K562 (cell line): ENCODE measurements at regions not wholly inside any gene's neighbourhood (a gene's known extent, or its start where the extent isn't known, plus 50 kb on each side); places are given as distances from the start of the nearest gene placed in this dataset.

ENCODE experiments used
- ADNP ChIP-seq: fragments of 200-800 bp; sonication (Bioruptor generic); IDR thresholded peaks from 2 replicates; pipeline ENCODE4 v1.6.1; 2016; ENCODE audit warnings: missing genetic modification characterization, missing compliant biosample characterization
- CTCF ChIP-seq, 3 experiments: IDR thresholded peaks in 2 of 3; conservative IDR thresholded peaks in 1 of 3; 2 replicates each; pipeline ENCODE4 v1.5.1; 2011 to 2012; ENCODE audit warnings: low read length in 3 of 3, mild to moderate bottlenecking in 3 of 3, control low read depth in 2 of 3, improper control_type of control experiment in 1 of 3, inconsistent platforms in 1 of 3, low read depth in 1 of 3, mixed read lengths in 1 of 3, moderate library complexity in 1 of 3; ENCODE audit not compliant: insufficient read depth in 2 of 3
- ERF ChIP-seq: fragments of 450-650 bp; formaldehyde crosslinking; IDR thresholded peaks from 2 replicates; pipeline ENCODE4 v1.4.0; 2020; ENCODE audit warnings: mild to moderate bottlenecking, mixed read lengths
- POLR2A ChIP-seq: fragments of 450-650 bp; conservative IDR thresholded peaks from 2 replicates; pipeline ENCODE4 v1.6.1; 2016
- TF ChIP-seq, protein P1 (sequence below): fragments of 200-800 bp; sonication (Bioruptor generic); IDR thresholded peaks from 2 replicates; pipeline ENCODE4 v1.6.1; 2016; ENCODE audit warnings: missing genetic modification characterization, missing compliant biosample characterization

DNA sequence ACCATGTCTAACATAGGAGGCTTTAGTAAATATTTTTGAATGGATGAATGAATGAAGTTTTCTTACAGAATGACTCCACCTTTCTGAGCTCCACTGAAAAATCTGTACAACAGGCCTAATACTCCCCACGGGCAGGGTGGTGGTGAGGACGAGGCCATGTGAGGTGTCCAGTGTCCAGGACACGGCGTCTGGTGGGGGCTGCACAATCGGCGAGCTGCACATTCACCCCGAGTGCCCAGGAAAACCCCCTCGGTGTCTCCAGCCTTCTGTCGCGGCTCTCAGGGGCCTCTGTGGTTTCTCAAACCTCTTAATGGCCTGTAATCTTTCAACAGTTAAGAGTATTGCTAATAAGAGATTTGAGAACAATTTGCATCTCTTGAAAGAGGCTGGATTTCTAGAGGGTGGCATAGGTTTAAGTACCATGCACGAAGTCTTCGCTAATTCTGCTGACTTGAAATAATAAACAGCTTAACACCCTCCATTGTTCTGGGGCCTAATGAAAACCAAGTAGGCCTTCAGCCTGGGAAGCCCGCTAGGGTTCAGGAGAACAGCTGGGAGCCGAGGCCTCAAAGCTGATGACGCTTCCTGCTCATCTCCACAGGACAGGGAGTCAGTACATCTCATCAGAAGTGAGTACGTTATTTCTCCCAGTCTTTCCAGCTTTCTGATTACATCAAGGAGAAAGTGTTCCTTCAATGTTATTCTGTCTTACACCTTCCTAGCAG is 304.6 kb upstream of the FOXF1 start:
- no peak for TF ChIP-seq POLR2A
- no peak for TF ChIP-seq CTCF (IDR thresholded peaks at IDR 0.05 in 2 of 3, conservative IDR thresholded peaks at IDR 0.05 in 1 of 3; ENCODE audit: insufficient read depth in 2 of 3, low read depth in 1 of 3, low read length in 3 of 3)
- TF ChIP-seq, protein P1, sequence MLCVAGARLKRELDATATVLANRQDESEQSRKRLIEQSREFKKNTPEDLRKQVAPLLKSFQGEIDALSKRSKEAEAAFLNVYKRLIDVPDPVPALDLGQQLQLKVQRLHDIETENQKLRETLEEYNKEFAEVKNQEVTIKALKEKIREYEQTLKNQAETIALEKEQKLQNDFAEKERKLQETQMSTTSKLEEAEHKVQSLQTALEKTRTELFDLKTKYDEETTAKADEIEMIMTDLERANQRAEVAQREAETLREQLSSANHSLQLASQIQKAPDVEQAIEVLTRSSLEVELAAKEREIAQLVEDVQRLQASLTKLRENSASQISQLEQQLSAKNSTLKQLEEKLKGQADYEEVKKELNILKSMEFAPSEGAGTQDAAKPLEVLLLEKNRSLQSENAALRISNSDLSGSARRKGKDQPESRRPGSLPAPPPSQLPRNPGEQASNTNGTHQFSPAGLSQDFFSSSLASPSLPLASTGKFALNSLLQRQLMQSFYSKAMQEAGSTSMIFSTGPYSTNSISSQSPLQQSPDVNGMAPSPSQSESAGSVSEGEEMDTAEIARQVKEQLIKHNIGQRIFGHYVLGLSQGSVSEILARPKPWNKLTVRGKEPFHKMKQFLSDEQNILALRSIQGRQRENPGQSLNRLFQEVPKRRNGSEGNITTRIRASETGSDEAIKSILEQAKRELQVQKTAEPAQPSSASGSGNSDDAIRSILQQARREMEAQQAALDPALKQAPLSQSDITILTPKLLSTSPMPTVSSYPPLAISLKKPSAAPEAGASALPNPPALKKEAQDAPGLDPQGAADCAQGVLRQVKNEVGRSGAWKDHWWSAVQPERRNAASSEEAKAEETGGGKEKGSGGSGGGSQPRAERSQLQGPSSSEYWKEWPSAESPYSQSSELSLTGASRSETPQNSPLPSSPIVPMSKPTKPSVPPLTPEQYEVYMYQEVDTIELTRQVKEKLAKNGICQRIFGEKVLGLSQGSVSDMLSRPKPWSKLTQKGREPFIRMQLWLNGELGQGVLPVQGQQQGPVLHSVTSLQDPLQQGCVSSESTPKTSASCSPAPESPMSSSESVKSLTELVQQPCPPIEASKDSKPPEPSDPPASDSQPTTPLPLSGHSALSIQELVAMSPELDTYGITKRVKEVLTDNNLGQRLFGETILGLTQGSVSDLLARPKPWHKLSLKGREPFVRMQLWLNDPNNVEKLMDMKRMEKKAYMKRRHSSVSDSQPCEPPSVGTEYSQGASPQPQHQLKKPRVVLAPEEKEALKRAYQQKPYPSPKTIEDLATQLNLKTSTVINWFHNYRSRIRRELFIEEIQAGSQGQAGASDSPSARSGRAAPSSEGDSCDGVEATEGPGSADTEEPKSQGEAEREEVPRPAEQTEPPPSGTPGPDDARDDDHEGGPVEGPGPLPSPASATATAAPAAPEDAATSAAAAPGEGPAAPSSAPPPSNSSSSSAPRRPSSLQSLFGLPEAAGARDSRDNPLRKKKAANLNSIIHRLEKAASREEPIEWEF (CRISPR knock-in tag), result no peak
- no peak for TF ChIP-seq ADNP (tag)
- no peak for TF ChIP-seq ERF
